ENCODE measurements at regions not wholly inside any gene's neighbourhood (a gene's known extent, or its start where the extent isn't known, plus 50 kb on each side); places are given as distances from the start of the nearest gene placed in this dataset.

GRCh38 chr3:194748225-194748624 is 62.5 kb downstream of the FAM43A start:
- no peak overlapping the region for H3K4me3 ChIP-seq (ENCODE audit: low read depth, low read length)
- no peak for TF ChIP-seq CTCF (IDR thresholded peaks at IDR 0.05; ENCODE audit: insufficient read depth, low read length)
- DNase-seq (ENCODE audit: low read depth), result no peak

GRCh38 chr3:194749631-194750490 is 64.2 kb downstream of the FAM43A start:
- H3K4me3 ChIP-seq (ENCODE audit: low read depth, low read length), result no peak overlapping the region
- TF ChIP-seq CTCF (IDR thresholded peaks at IDR 0.05; ENCODE audit: insufficient read depth, low read length), result no peak
- DNase-seq (ENCODE audit: low read depth), result no peak

- DNase-seq (ENCODE audit: low read depth), result no peak
These were observed 64.8 kb downstream of the FAM43A start for GRCh38 chr3:194750491-194750828.

GRCh38 chr3:194755671-194756459 is 70.2 kb downstream of the FAM43A start:
- no peak for TF ChIP-seq CTCF (IDR thresholded peaks at IDR 0.05; ENCODE audit: insufficient read depth, low read length)
- no peak overlapping the region for H3K4me3 ChIP-seq (ENCODE audit: low read depth, low read length)
- DNase-seq (ENCODE audit: low read depth), result no peak

More at GRCh38 chr3:194750491-194750828, 64.8 kb downstream of the FAM43A start:
- no peak overlapping the region for H3K4me3 ChIP-seq (ENCODE audit: low read depth, low read length)
- no peak for TF ChIP-seq CTCF (IDR thresholded peaks at IDR 0.05; ENCODE audit: insufficient read depth, low read length)

GRCh38 chr3:194756460-194756779 is 70.7 kb downstream of the FAM43A start:
- DNase-seq (ENCODE audit: low read depth), result no peak
- TF ChIP-seq CTCF (IDR thresholded peaks at IDR 0.05; ENCODE audit: insufficient read depth, low read length), result no peak
- H3K4me3 ChIP-seq (ENCODE audit: low read depth, low read length), result no peak overlapping the region

- H3K4me3 ChIP-seq (ENCODE audit: low read depth, low read length), result no peak overlapping the region
- TF ChIP-seq CTCF (IDR thresholded peaks at IDR 0.05; ENCODE audit: insufficient read depth, low read length), result no peak
- no peak for DNase-seq (ENCODE audit: low read depth)
These were observed 71.2 kb downstream of the FAM43A start for GRCh38 chr3:194756791-194757325.
